ENCODE measurements at regions not wholly inside any gene's neighbourhood (a gene's known extent, or its start where the extent isn't known, plus 50 kb on each side); places are given as distances from the start of the nearest gene placed in this dataset.

DNA sequence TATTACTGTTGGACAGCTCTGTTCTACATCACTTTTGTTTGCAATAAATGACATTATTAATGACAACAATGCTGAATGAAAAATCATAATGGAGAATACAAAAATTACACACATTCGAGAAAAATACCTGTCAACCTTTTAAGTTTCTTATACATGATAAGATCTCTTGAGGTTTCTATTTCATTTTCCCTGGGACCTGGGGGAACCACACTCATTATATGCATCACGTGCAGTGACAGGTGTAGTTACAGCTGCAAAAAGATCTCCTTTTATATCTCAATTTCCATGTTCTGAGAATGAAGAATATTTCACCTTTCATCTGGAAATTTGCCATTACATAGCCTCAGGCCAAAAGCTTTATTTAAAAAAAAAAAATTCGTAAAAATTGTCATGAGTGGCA, 1347.0 kb upstream of the AGA start:
- H3K4me3 ChIP-seq, result no peak overlapping the region
- no peaks in the 10 kb centered on the region for H3K36me3 ChIP-seq (ENCODE audit: control insufficient read depth in 4 of 4, insufficient read depth in 4 of 4, low read length in 4 of 4)
- ATAC-seq (ENCODE audit: insufficient read depth, low FRiP score) (no peak), DNase-seq (no peak)
- no peak overlapping the region for H3K9ac ChIP-seq (ENCODE audit: insufficient read depth in 1 of 2, low read length in 2 of 2)
- no peaks in the 10 kb centered on the region for H3K4me1 ChIP-seq (ENCODE audit: control insufficient read depth in 5 of 5, insufficient read depth in 5 of 5, low read length in 5 of 5)
- no peak for TF ChIP-seq CTCF (IDR thresholded peaks at IDR 0.05; ENCODE audit: control extremely low read depth, extremely low read depth)
- H3K9me3 ChIP-seq (ENCODE audit: control insufficient read depth in 4 of 4, insufficient read depth in 3 of 4, low read length in 3 of 4), result no peaks in the 10 kb centered on the region
- WGBS, 2 donors, result 77 to 78% methylated on average over 3 of the region's 3 CpGs
- no peaks in the 10 kb centered on the region for H3K27me3 ChIP-seq (ENCODE audit: control insufficient read depth in 3 of 3, insufficient read depth in 3 of 3, low read length in 2 of 3)
- no peak overlapping the region for H3K27ac ChIP-seq (ENCODE audit: low read depth in 1 of 2, low read length in 1 of 2)

- no peak overlapping the region for H3K27ac ChIP-seq (ENCODE audit: low read depth in 1 of 2, low read length in 1 of 2)
- H3K36me3 ChIP-seq (ENCODE audit: control insufficient read depth in 4 of 4, insufficient read depth in 4 of 4, low read length in 4 of 4), result no peaks in the 10 kb centered on the region
- no peak for TF ChIP-seq CTCF (IDR thresholded peaks at IDR 0.05; ENCODE audit: control extremely low read depth, extremely low read depth)
- H3K9me3 ChIP-seq (ENCODE audit: control insufficient read depth in 4 of 4, insufficient read depth in 3 of 4, low read length in 3 of 4), result no peaks in the 10 kb centered on the region
- no peaks in the 10 kb centered on the region for H3K4me1 ChIP-seq (ENCODE audit: control insufficient read depth in 5 of 5, insufficient read depth in 5 of 5, low read length in 5 of 5)
- no peak overlapping the region for H3K9ac ChIP-seq (ENCODE audit: insufficient read depth in 1 of 2, low read length in 2 of 2)
- no peak for DNase-seq
- no peak for ATAC-seq (ENCODE audit: insufficient read depth, low FRiP score)
- 44 to 53% methylated on average over 2 of the region's 2 CpGs for WGBS, 2 donors
- no peaks in the 10 kb centered on the region for H3K27me3 ChIP-seq (ENCODE audit: control insufficient read depth in 3 of 3, insufficient read depth in 3 of 3, low read length in 2 of 3)
- no peak overlapping the region for H3K4me3 ChIP-seq
Observed at GRCh38 chr4:178799204-178799603, 1357.0 kb upstream of the AGA start.

DNA sequence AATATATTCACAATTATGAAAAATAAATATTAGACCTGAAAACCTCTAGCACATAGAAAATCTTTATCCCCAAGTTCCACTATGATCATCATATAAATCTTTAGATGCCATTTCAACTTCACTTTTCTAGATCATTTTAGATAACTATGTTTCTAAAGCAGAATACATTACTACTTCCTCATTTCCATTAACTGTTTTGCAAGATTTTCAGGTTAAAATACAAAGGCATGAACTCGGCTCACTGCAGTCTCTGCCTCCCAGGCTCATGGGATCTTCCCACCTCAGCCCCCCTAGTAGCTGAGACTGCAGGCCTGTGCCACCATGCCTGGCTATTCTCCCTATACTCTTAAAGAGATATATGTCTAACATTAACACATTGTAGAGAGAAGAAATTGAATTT, 1365.9 kb upstream of the AGA start:
- DNase-seq (no peak), ATAC-seq (ENCODE audit: insufficient read depth, low FRiP score) (no peak)
- Histone ChIP-seq H3K4me1 (ENCODE audit: control insufficient read depth in 5 of 5, insufficient read depth in 5 of 5, low read length in 5 of 5) (no peaks in the 10 kb centered on the region), H3K9me3 (ENCODE audit: control insufficient read depth in 4 of 4, insufficient read depth in 3 of 4, low read length in 3 of 4) (no peaks in the 10 kb centered on the region), H3K4me3 (no peak overlapping the region), H3K36me3 (ENCODE audit: control insufficient read depth in 4 of 4, insufficient read depth in 4 of 4, low read length in 4 of 4) (no peaks in the 10 kb centered on the region), H3K27ac (ENCODE audit: low read depth in 1 of 2, low read length in 1 of 2) (no peak overlapping the region), H3K27me3 (ENCODE audit: control insufficient read depth in 3 of 3, insufficient read depth in 3 of 3, low read length in 2 of 3) (no peaks in the 10 kb centered on the region), H3K9ac (ENCODE audit: insufficient read depth in 1 of 2, low read length in 2 of 2) (no peak overlapping the region)
- no peak for TF ChIP-seq CTCF (IDR thresholded peaks at IDR 0.05; ENCODE audit: control extremely low read depth, extremely low read depth)
- WGBS, 2 donors, result 31 to 39% methylated on average over 1 of the region's 1 CpG

DNA sequence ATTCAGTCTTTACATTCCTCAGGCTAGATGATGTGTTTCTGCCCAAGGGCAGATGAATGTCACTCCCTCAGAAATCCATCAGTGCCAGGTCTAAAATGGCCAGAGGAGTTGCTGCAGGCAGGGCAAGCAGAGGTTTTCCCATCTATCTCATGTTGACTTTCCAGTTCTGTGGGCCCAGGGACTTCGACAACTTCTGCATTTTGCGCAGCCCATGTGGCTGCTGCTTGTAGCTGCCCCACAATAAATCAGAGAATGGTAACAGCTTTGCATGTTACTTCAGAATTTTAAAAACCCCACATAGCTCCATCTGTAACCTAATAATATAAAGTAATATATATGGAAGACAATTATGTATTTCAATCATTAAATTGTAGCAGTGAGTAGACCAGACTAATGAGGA, 1367.7 kb upstream of the AGA start:
- DNase-seq, result no peak
- Histone ChIP-seq H3K27me3 (ENCODE audit: control insufficient read depth in 3 of 3, insufficient read depth in 3 of 3, low read length in 2 of 3) (no peaks in the 10 kb centered on the region), H3K9me3 (ENCODE audit: control insufficient read depth in 4 of 4, insufficient read depth in 3 of 4, low read length in 3 of 4) (no peaks in the 10 kb centered on the region), H3K27ac (ENCODE audit: low read depth in 1 of 2, low read length in 1 of 2) (no peak overlapping the region), H3K36me3 (ENCODE audit: control insufficient read depth in 4 of 4, insufficient read depth in 4 of 4, low read length in 4 of 4) (no peaks in the 10 kb centered on the region), H3K4me3 (no peak overlapping the region), H3K4me1 (ENCODE audit: control insufficient read depth in 5 of 5, insufficient read depth in 5 of 5, low read length in 5 of 5) (no peaks in the 10 kb centered on the region), H3K9ac (ENCODE audit: insufficient read depth in 1 of 2, low read length in 2 of 2) (no peak overlapping the region)
- WGBS, 2 donors, result 28 to 69% methylated on average over 2 of the region's 2 CpGs
- TF ChIP-seq CTCF (IDR thresholded peaks at IDR 0.05; ENCODE audit: control extremely low read depth, extremely low read depth), result no peak
- ATAC-seq (ENCODE audit: insufficient read depth, low FRiP score), result no peak
